Neural cell (in vitro differentiated cells): ENCODE measurements at regions not wholly inside any gene's neighbourhood (a gene's known extent, or its start where the extent isn't known, plus 50 kb on each side); places are given as distances from the start of the nearest gene placed in this dataset.

Experiments used
- CTCF ChIP-seq: fragments of 450-650 bp; IDR thresholded peaks from 2 replicates; pipeline ENCODE4 v1.5.1; 2014; ENCODE audit warnings: antibody characterized with exemption, mild to moderate bottlenecking, moderate library complexity; ENCODE audit not compliant: poor library complexity, severe bottlenecking
- EP300 ChIP-seq: fragments of 450-650 bp; conservative IDR thresholded peaks from 2 replicates; pipeline ENCODE4 v1.6.1; 2014; ENCODE audit warnings: antibody characterized with exemption, mild to moderate bottlenecking, moderate library complexity; ENCODE audit not compliant: poor library complexity, severe bottlenecking
- EZH2 ChIP-seq: fragments of 200-600, 300-800 bp; shearing (Covaris generic), sonication (generic); IDR thresholded peaks from 2 replicates; pipeline ENCODE4 v1.6.1; 2014; ENCODE audit warnings: antibody characterized with exemption, low read length, borderline replicate concordance, mild to moderate bottlenecking; ENCODE audit not compliant: insufficient read depth, poor library complexity, severe bottlenecking
- MXI1 ChIP-seq: fragments of 450-650 bp; conservative IDR thresholded peaks from 2 replicates; pipeline ENCODE4 v1.6.1; 2014; ENCODE audit warnings: antibody characterized with exemption, mild to moderate bottlenecking; ENCODE audit not compliant: poor library complexity, severe bottlenecking
- POLR2AphosphoS5 ChIP-seq: IDR thresholded peaks from 2 replicates; pipeline ENCODE4 v1.6.1; 2012

GRCh38 chr2:195410074-195410671 lies 246.9 kb upstream of the SLC39A10 start:
- TF ChIP-seq POLR2AphosphoS5 (no peak), EP300 (no peak), CTCF (no peak), EZH2 (no peak), MXI1 (no peak)
